Activated CD8-positive, alpha-beta T cell treated with anti-CD3 and anti-CD28 coated beads for 36 hours (primary cell): ENCODE measurements at regions not wholly inside any gene's neighbourhood (a gene's known extent, or its start where the extent isn't known, plus 50 kb on each side); places are given as distances from the start of the nearest gene placed in this dataset.

Source experiments
- ATAC-seq: fragments of 200-7000 bp; cut with Tn5 transposase; one replicate; pipeline ENCODE4 v1.10.0; 2021; ENCODE audit warnings: mild to moderate bottlenecking, moderate library complexity
- CTCF ChIA-PET: fragments of 350-600 bp; sonication (Branson Sonifier 250); formaldehyde crosslinking; loops from one replicate; lab custom pipeline; 2021; ENCODE audit warnings: antibody characterized with exemption; lab: Charles Lee
- POLR2A ChIA-PET: fragments of 350-600 bp; sonication (Branson Sonifier 250); formaldehyde crosslinking; loops from one replicate; lab custom pipeline; 2021; ENCODE audit warnings: antibody characterized with exemption; lab: Charles Lee
- DNase-seq: peaks from one replicate; pipeline ENCODE4 v3.0.0-alpha.2; 2020
- H3K27ac Mint-ChIP-seq: one replicate; pipeline ENCODE4 v1.8.0; 2021; ENCODE audit warnings: mild to moderate bottlenecking, mixed read lengths
- H3K27me3 Mint-ChIP-seq: one replicate; pipeline ENCODE4 v1.8.0; 2021; ENCODE audit warnings: mixed read lengths
- H3K36me3 Mint-ChIP-seq: one replicate; pipeline ENCODE4 v1.8.0; 2021; ENCODE audit warnings: low read depth, mixed read lengths
- H3K4me1 Mint-ChIP-seq: one replicate; pipeline ENCODE4 v1.8.0; 2021; ENCODE audit warnings: low read depth, mixed read lengths
- H3K4me3 Mint-ChIP-seq: one replicate; pipeline ENCODE4 v1.8.0; 2021; ENCODE audit warnings: mild to moderate bottlenecking, moderate library complexity, mixed read lengths
- H3K9me3 Mint-ChIP-seq: one replicate; pipeline ENCODE4 v1.8.0; 2021; ENCODE audit warnings: mixed read lengths
- CTCF ChIP-seq: fragments of 200-600 bp; IDR thresholded peaks from one replicate; pipeline ENCODE4 v1.8.0; 2022; ENCODE audit warnings: antibody characterized with exemption, mild to moderate bottlenecking
- intact Hi-C: fragments of 100-400 bp; cut with micrococcal nuclease; formaldehyde crosslinking; loops from one replicate; pipeline ENCODE4 v1.10.0; 2022

GRCh38 chr4:174096456-174096855 is 187.0 kb downstream of the FBXO8 start:
- no peak for DNase-seq
- intact Hi-C loops = no loop called here
- Mint-ChIP-seq H3K4me1 (no peaks in the 10 kb centered on the region), H3K36me3 (no peaks in the 10 kb centered on the region), H3K4me3 (no peak overlapping the region), H3K27me3 (peaks cover 6% of the 10 kb centered on the region), H3K9me3 (peaks cover 5% of the 10 kb centered on the region), H3K27ac (no peak overlapping the region)
- ATAC-seq = no peak
- CTCF ChIA-PET = no interaction called here
- POLR2A ChIA-PET = no interaction called here
- no peak for TF ChIP-seq CTCF

GRCh38 chr4:174091130-174091529 is 192.3 kb downstream of the FBXO8 start:
- no peak for ATAC-seq
- intact Hi-C loops = no loop called here

GRCh38 chr4:174089711-174090110 is 193.8 kb downstream of the FBXO8 start:
- POLR2A ChIA-PET = no interaction called here

More at GRCh38 chr4:174091130-174091529, 192.3 kb downstream of the FBXO8 start:
- H3K4me1 Mint-ChIP-seq = no peaks in the 10 kb centered on the region
- peaks cover 6% of the 10 kb centered on the region for H3K27me3 Mint-ChIP-seq
- H3K9me3 Mint-ChIP-seq = peaks cover 5% of the 10 kb centered on the region
- no peaks in the 10 kb centered on the region for H3K36me3 Mint-ChIP-seq
- TF ChIP-seq CTCF = no peak
- H3K4me3 Mint-ChIP-seq = no peak overlapping the region
- ChIA-PET POLR2A (no interaction called here), CTCF (no interaction called here)
- DNase-seq = no peak
- H3K27ac Mint-ChIP-seq = no peak overlapping the region

GRCh38 chr4:174088795-174089194 is 194.7 kb downstream of the FBXO8 start:
- Mint-ChIP-seq H3K36me3 (no peaks in the 10 kb centered on the region), H3K27me3 (peaks cover 6% of the 10 kb centered on the region), H3K9me3 (peaks cover 5% of the 10 kb centered on the region), H3K27ac (no peak overlapping the region), H3K4me3 (no peak overlapping the region), H3K4me1 (no peaks in the 10 kb centered on the region)
- ATAC-seq (no peak), DNase-seq (no peak)
- ChIA-PET CTCF (no interaction called here), POLR2A (no interaction called here)
- intact Hi-C loops = no loop called here
- TF ChIP-seq CTCF = no peak

More at GRCh38 chr4:174089711-174090110, 193.8 kb downstream of the FBXO8 start:
- Mint-ChIP-seq H3K4me3 (no peak overlapping the region), H3K27me3 (peaks cover 6% of the 10 kb centered on the region), H3K9me3 (peaks cover 5% of the 10 kb centered on the region), H3K27ac (no peak overlapping the region), H3K36me3 (no peaks in the 10 kb centered on the region), H3K4me1 (no peaks in the 10 kb centered on the region)
- TF ChIP-seq CTCF = no peak
- intact Hi-C loops = no loop called here
- no peak for DNase-seq
- CTCF ChIA-PET = no interaction called here
- no peak for ATAC-seq

GRCh38 chr4:174086829-174087799 is 196.4 kb downstream of the FBXO8 start:
- no peak for TF ChIP-seq CTCF
- H3K36me3 Mint-ChIP-seq = no peaks in the 10 kb centered on the region
- POLR2A ChIA-PET = interaction anchor here (0.7 kb wide), 1 partner anchor 56 kb away, joined by 3 read pairs; no protein-coding TSS in a partner anchor
- H3K27ac Mint-ChIP-seq = no peak overlapping the region
- no peak overlapping the region for H3K4me3 Mint-ChIP-seq
- no peaks in the 10 kb centered on the region for H3K9me3 Mint-ChIP-seq
- peaks cover 5% of the 10 kb centered on the region for H3K27me3 Mint-ChIP-seq
- CTCF ChIA-PET = interaction anchor here (0.9 kb wide), 1 partner anchor 829 kb away, joined by 3 read pairs; no protein-coding TSS in a partner anchor
- ATAC-seq (no peak), DNase-seq (no peak)
- H3K4me1 Mint-ChIP-seq = no peaks in the 10 kb centered on the region
- intact Hi-C loops = no loop called here
